Neural cell (in vitro differentiated cells): ENCODE measurements at regions not wholly inside any gene's neighbourhood (a gene's known extent, or its start where the extent isn't known, plus 50 kb on each side); places are given as distances from the start of the nearest gene placed in this dataset.

Experiments used
- EP300 ChIP-seq: fragments of 450-650 bp; conservative IDR thresholded peaks from 2 replicates; pipeline ENCODE4 v1.6.1; 2014; ENCODE audit warnings: antibody characterized with exemption, mild to moderate bottlenecking, moderate library complexity; ENCODE audit not compliant: poor library complexity, severe bottlenecking
- EZH2 ChIP-seq: fragments of 200-600, 300-800 bp; shearing (Covaris generic), sonication (generic); IDR thresholded peaks from 2 replicates; pipeline ENCODE4 v1.6.1; 2014; ENCODE audit warnings: antibody characterized with exemption, low read length, borderline replicate concordance, mild to moderate bottlenecking; ENCODE audit not compliant: insufficient read depth, poor library complexity, severe bottlenecking
- POLR2AphosphoS5 ChIP-seq: IDR thresholded peaks from 2 replicates; pipeline ENCODE4 v1.6.1; 2012
- RAD21 ChIP-seq: fragments of 450-650 bp; conservative IDR thresholded peaks from 2 replicates; pipeline ENCODE4 v1.6.1; 2014; ENCODE audit warnings: antibody characterized with exemption, mild to moderate bottlenecking, moderate library complexity
- REST ChIP-seq: IDR thresholded peaks from 2 replicates; pipeline ENCODE4 v1.6.1; 2012; ENCODE audit warnings: borderline replicate concordance
- SMC3 ChIP-seq: fragments of 450-650 bp; conservative IDR thresholded peaks from 2 replicates; pipeline ENCODE4 v1.6.1; 2014; ENCODE audit warnings: antibody characterized with exemption, mild to moderate bottlenecking, moderate library complexity; ENCODE audit not compliant: poor library complexity
- TAF1 ChIP-seq: IDR thresholded peaks from 2 replicates; pipeline ENCODE4 v1.6.1; 2012; ENCODE audit warnings: low read depth
- TF ChIP-seq, protein P1 (sequence below): fragments of 450-650 bp; IDR thresholded peaks from 2 replicates; pipeline ENCODE4 v1.5.1; 2014; ENCODE audit warnings: antibody characterized with exemption, mild to moderate bottlenecking, moderate library complexity; ENCODE audit not compliant: poor library complexity, severe bottlenecking

DNA sequence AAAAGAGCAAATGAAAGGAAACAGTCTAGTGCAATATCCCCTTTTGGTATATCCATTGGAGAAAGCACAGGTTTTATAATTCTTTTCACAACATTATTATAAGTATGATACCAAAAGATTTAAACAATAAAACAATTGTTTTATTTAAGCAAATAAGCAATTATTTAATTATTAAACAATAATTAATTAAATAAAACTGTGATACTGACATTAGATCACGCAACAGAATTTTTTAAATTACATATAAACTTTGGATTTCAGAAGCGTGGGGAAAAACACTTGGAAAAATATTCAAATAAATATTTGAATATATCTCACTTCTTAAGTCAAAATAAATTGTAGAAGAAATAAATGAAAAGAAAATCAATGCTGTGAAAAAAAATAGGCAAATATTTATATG is 76.2 kb upstream of the STXBP5 start:
- TF ChIP-seq, protein P1, sequence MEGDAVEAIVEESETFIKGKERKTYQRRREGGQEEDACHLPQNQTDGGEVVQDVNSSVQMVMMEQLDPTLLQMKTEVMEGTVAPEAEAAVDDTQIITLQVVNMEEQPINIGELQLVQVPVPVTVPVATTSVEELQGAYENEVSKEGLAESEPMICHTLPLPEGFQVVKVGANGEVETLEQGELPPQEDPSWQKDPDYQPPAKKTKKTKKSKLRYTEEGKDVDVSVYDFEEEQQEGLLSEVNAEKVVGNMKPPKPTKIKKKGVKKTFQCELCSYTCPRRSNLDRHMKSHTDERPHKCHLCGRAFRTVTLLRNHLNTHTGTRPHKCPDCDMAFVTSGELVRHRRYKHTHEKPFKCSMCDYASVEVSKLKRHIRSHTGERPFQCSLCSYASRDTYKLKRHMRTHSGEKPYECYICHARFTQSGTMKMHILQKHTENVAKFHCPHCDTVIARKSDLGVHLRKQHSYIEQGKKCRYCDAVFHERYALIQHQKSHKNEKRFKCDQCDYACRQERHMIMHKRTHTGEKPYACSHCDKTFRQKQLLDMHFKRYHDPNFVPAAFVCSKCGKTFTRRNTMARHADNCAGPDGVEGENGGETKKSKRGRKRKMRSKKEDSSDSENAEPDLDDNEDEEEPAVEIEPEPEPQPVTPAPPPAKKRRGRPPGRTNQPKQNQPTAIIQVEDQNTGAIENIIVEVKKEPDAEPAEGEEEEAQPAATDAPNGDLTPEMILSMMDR, result no peak
- TF ChIP-seq EP300, result no peak
- no peak for TF ChIP-seq REST
- no peak for TF ChIP-seq EZH2
- TF ChIP-seq SMC3, result no peak
- no peak for TF ChIP-seq RAD21
- TF ChIP-seq POLR2AphosphoS5, result no peak
- no peak for TF ChIP-seq TAF1
